ENCODE measurements at regions not wholly inside any gene's neighbourhood (a gene's known extent, or its start where the extent isn't known, plus 50 kb on each side); places are given as distances from the start of the nearest gene placed in this dataset.
A peak's percentile ranks its signal among the peaks of the same experiment; 100 is the strongest.

DNA sequence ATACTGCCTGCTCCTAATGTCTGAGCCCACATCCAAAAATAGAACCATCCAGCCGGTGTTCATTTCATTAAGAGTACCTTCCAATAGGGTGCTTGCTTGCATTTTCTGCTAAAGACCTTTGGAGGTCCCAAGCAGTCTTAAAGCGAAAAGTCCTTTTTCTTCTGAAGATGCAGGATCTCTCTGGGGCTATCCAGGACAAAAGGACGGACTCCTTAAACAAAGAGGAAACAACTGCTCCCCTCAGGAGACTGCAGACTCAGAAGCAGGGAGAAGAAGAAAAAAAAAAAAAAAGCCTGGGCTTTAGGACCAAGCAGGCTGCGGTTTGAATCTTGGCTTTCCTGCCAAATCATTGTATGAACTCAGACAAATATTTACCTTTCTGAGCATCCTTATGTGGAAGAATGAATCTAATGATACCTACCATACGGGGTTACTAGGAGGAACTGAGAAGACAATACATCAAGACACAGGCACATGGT is 204.0 kb downstream of the PLPP3 start:
- no peak overlapping the region for H3K4me3 ChIP-seq (ENCODE audit: low read depth, low read length)
- TF ChIP-seq, protein P1, sequence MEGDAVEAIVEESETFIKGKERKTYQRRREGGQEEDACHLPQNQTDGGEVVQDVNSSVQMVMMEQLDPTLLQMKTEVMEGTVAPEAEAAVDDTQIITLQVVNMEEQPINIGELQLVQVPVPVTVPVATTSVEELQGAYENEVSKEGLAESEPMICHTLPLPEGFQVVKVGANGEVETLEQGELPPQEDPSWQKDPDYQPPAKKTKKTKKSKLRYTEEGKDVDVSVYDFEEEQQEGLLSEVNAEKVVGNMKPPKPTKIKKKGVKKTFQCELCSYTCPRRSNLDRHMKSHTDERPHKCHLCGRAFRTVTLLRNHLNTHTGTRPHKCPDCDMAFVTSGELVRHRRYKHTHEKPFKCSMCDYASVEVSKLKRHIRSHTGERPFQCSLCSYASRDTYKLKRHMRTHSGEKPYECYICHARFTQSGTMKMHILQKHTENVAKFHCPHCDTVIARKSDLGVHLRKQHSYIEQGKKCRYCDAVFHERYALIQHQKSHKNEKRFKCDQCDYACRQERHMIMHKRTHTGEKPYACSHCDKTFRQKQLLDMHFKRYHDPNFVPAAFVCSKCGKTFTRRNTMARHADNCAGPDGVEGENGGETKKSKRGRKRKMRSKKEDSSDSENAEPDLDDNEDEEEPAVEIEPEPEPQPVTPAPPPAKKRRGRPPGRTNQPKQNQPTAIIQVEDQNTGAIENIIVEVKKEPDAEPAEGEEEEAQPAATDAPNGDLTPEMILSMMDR (IDR thresholded peaks at IDR 0.05; ENCODE audit: low read depth, low read length, missing control alignments) = no peak
- in situ Hi-C loops (cut with HindIII; ENCODE audit: low pct_ligation_motif_present, low sequenced_read_pairs) = no loop called here
- no peak overlapping the region for H3K27ac ChIP-seq
- H3K36me3 ChIP-seq (replicated peaks) = no peaks in the 10 kb centered on the region
- no peaks in the 10 kb centered on the region for H3K27me3 ChIP-seq (replicated peaks)
- no peak for DNase-seq

GRCh38 chr1:56374026-56374974 is 205.1 kb downstream of the PLPP3 start:
- Histone ChIP-seq H3K27me3 (replicated peaks) (no peaks in the 10 kb centered on the region), H3K27ac (no peak overlapping the region), H3K4me3 (ENCODE audit: low read depth, low read length) (no peak overlapping the region), H3K36me3 (replicated peaks) (no peaks in the 10 kb centered on the region)
- TF ChIP-seq, protein P1 (IDR thresholded peaks at IDR 0.05; ENCODE audit: low read depth, low read length, missing control alignments) = no peak
- in situ Hi-C loops (cut with HindIII; ENCODE audit: low pct_ligation_motif_present, low sequenced_read_pairs) = no loop called here
- DNase-seq = no peak

GRCh38 chr1:56370513-56370912 is 208.8 kb downstream of the PLPP3 start:
- no peak overlapping the region for H3K27ac ChIP-seq
- H3K4me3 ChIP-seq (ENCODE audit: low read depth, low read length) = no peak overlapping the region
- no peak for DNase-seq
- in situ Hi-C loops (cut with HindIII; ENCODE audit: low pct_ligation_motif_present, low sequenced_read_pairs) = no loop called here
- TF ChIP-seq, protein P1 (IDR thresholded peaks at IDR 0.05; ENCODE audit: low read depth, low read length, missing control alignments) = no peak
- H3K36me3 ChIP-seq (replicated peaks) = no peaks in the 10 kb centered on the region
- H3K27me3 ChIP-seq (replicated peaks) = no peaks in the 10 kb centered on the region

DNA sequence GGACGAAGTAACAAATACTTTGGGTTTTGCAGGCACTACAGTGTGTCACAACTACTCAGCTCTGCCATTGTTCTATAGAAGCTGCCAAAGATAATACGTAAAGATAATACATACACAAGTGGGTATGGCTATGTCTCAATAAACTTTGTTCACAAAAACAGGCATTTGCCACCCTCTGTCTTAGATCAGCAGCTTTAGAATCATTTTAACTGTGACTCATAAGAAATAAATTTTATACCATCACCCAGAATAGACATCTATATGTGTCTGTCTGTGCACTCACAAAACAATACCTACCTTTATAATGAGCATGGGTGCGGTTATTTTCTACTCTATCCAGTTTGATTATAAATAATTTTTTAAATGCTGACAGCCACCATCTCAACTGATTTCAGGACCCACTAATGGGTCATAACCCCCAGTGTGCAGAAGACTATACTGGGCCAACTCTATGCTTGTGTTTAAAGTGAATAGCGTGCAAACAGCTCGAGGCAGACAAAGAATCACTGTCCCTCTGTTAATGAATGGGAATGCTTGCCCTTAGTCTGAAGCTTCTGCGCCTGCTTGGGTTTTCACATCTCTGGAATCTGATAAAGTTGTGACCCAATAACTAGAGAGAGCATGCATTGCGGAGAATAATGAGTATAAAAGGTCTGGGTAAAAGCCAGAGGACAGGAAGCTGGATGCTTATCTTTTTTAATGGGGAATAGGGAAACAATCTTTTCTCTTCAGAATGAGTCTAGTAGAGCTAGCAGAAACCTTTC is 216.2 kb downstream of the PLPP3 start:
- H3K36me3 ChIP-seq (replicated peaks) = no peaks in the 10 kb centered on the region
- H3K27ac ChIP-seq = no peak overlapping the region
- H3K4me3 ChIP-seq (ENCODE audit: low read depth, low read length) = no peak overlapping the region
- in situ Hi-C loops (cut with HindIII; ENCODE audit: low pct_ligation_motif_present, low sequenced_read_pairs) = no loop called here
- DNase-seq = no peak
- TF ChIP-seq, protein P1 (IDR thresholded peaks at IDR 0.05; ENCODE audit: low read depth, low read length, missing control alignments) = no peak
- no peaks in the 10 kb centered on the region for H3K27me3 ChIP-seq (replicated peaks)

- DNase-seq = peak; percentile 60
- TF ChIP-seq, protein P1 (IDR thresholded peaks at IDR 0.05; ENCODE audit: low read depth, low read length, missing control alignments) = no peak
- Histone ChIP-seq H3K27me3 (replicated peaks) (no peaks in the 10 kb centered on the region), H3K4me3 (ENCODE audit: low read depth, low read length) (no peak overlapping the region), H3K27ac (no peak overlapping the region), H3K36me3 (replicated peaks) (no peaks in the 10 kb centered on the region)
- in situ Hi-C loops (cut with HindIII; ENCODE audit: low pct_ligation_motif_present, low sequenced_read_pairs) = no loop called here
These were observed 219.3 kb downstream of the PLPP3 start for GRCh38 chr1:56360021-56360420.
